Neural crest cell (in vitro differentiated cells): ENCODE measurements at regions not wholly inside any gene's neighbourhood (a gene's known extent, or its start where the extent isn't known, plus 50 kb on each side); places are given as distances from the start of the nearest gene placed in this dataset.
"Not testable (repeated sequence)": the region's sequence is repeated elsewhere in the genome, so short reads cannot be mapped to it uniquely, and the experiment has no call there.

ENCODE experiments used
- DNase-seq: peaks from one replicate; pipeline ENCODE4 v3.0.0; 2021; ENCODE audit warnings: low read depth, mixed read lengths, low spot score
- H3K27ac Mint-ChIP-seq: one replicate; pipeline ENCODE4 v1.8.0; 2021; ENCODE audit warnings: mild to moderate bottlenecking, mixed read lengths; ENCODE audit not compliant: unreplicated experiment
- H3K27me3 Mint-ChIP-seq: 2 replicates; pipeline ENCODE4 v1.8.0; 2021; ENCODE audit warnings: low read depth, mild to moderate bottlenecking, mixed read lengths
- H3K36me3 Mint-ChIP-seq: 2 replicates; pipeline ENCODE4 v1.8.0; 2021; ENCODE audit warnings: low read depth, mild to moderate bottlenecking, mixed read lengths
- H3K4me1 Mint-ChIP-seq: 2 replicates; pipeline ENCODE4 v1.8.0; 2021; ENCODE audit warnings: mixed read lengths
- H3K4me3 Mint-ChIP-seq: one replicate; pipeline ENCODE4 v1.8.0; 2021; ENCODE audit warnings: mild to moderate bottlenecking, mixed read lengths
- H3K9me3 Mint-ChIP-seq: 2 replicates; pipeline ENCODE4 v1.8.0; 2021; ENCODE audit warnings: mixed read lengths
- CTCF ChIP-seq: fragments of 200-600 bp; sonication (generic); conservative IDR thresholded peaks from 2 replicates; pipeline ENCODE4 v1.5.0; 2021; ENCODE audit warnings: antibody characterized with exemption, mild to moderate bottlenecking

- Mint-ChIP-seq H3K27ac (no peak overlapping the region), H3K4me3 (no peak overlapping the region), H3K27me3 (peaks cover 11% of the 10 kb centered on the region), H3K36me3 (no peaks in the 10 kb centered on the region), H3K9me3 (no peaks in the 10 kb centered on the region), H3K4me1 (peaks cover 13% of the 10 kb centered on the region)
- TF ChIP-seq CTCF = no peak
- no peak for DNase-seq
Observed at GRCh38 chr20:22825546-22825945, 209.6 kb upstream of the SSTR4 start.

GRCh38 chr20:22826306-22827230 lies 208.5 kb upstream of the SSTR4 start:
- Mint-ChIP-seq H3K36me3 (no peaks in the 10 kb centered on the region), H3K27me3 (peaks cover 11% of the 10 kb centered on the region), H3K4me3 (no peak overlapping the region), H3K9me3 (peaks cover 5% of the 10 kb centered on the region), H3K27ac (no peak overlapping the region), H3K4me1 (peaks cover 7% of the 10 kb centered on the region)
- no peak for TF ChIP-seq CTCF
- DNase-seq = no peak

GRCh38 chr20:22827916-22828315 lies 207.2 kb upstream of the SSTR4 start:
- Mint-ChIP-seq H3K9me3 (peaks cover 5% of the 10 kb centered on the region), H3K4me1 (peaks cover 7% of the 10 kb centered on the region), H3K36me3 (no peaks in the 10 kb centered on the region), H3K4me3 (no peak overlapping the region), H3K27me3 (peaks cover 11% of the 10 kb centered on the region), H3K27ac (no peak overlapping the region)
- DNase-seq = no peak
- no peak for TF ChIP-seq CTCF

- Mint-ChIP-seq H3K9me3 (peaks cover 5% of the 10 kb centered on the region), H3K4me1 (peaks cover 4% of the 10 kb centered on the region), H3K36me3 (no peaks in the 10 kb centered on the region), H3K27ac (no peak overlapping the region), H3K27me3 (peaks cover 16% of the 10 kb centered on the region), H3K4me3 (no peak overlapping the region)
- no peak for DNase-seq
- no peak for TF ChIP-seq CTCF
Observed at GRCh38 chr20:22829356-22829755, 205.8 kb upstream of the SSTR4 start.

GRCh38 chr20:22830138-22830537 lies 205.0 kb upstream of the SSTR4 start:
- Mint-ChIP-seq H3K4me1 (peaks cover 4% of the 10 kb centered on the region), H3K4me3 (no peak overlapping the region), H3K27ac (no peak overlapping the region), H3K27me3 (peaks cover 20% of the 10 kb centered on the region), H3K9me3 (peaks cover 5% of the 10 kb centered on the region), H3K36me3 (no peaks in the 10 kb centered on the region)
- no peak for DNase-seq
- TF ChIP-seq CTCF = no peak

GRCh38 chr20:22830715-22831114 lies 204.4 kb upstream of the SSTR4 start:
- not testable (repeated sequence) for H3K4me1 Mint-ChIP-seq, H3K27ac Mint-ChIP-seq, DNase-seq, H3K9me3 Mint-ChIP-seq, H3K36me3 Mint-ChIP-seq, H3K4me3 Mint-ChIP-seq
- H3K27me3 Mint-ChIP-seq = peaks cover 24% of the 10 kb centered on the region
